Trophoblast cell (in vitro differentiated cells and primary cell): ENCODE measurements at regions not wholly inside any gene's neighbourhood (a gene's known extent, or its start where the extent isn't known, plus 50 kb on each side); places are given as distances from the start of the nearest gene placed in this dataset.
A peak's percentile ranks its signal among the peaks of the same experiment; 100 is the strongest.

ENCODE experiments used
- DNase-seq, 2 donors: peaks; one replicate each; pipeline ENCODE4 v3.0.0-alpha.2; 2016
- H2AFZ ChIP-seq: 2 replicates; pipeline ENCODE4 v1.6.1; 2013; ENCODE audit warnings: low read length, moderate library complexity, mild to moderate bottlenecking; ENCODE audit not compliant: insufficient read depth, poor library complexity
- H2AK5ac ChIP-seq: 2 replicates; pipeline ENCODE4 v1.6.1; 2013; ENCODE audit warnings: mild to moderate bottlenecking, low read length
- H2BK120ac ChIP-seq: 2 replicates; pipeline ENCODE4 v1.6.1; 2013; ENCODE audit warnings: low read length, mild to moderate bottlenecking, moderate library complexity; ENCODE audit not compliant: insufficient read depth, poor library complexity
- H2BK12ac ChIP-seq: 2 replicates; pipeline ENCODE4 v1.6.1; 2013; ENCODE audit warnings: mild to moderate bottlenecking, low read length, moderate library complexity
- H2BK5ac ChIP-seq: 2 replicates; pipeline ENCODE4 v1.6.1; 2013; ENCODE audit warnings: low read length, low read depth, moderate library complexity, mild to moderate bottlenecking; ENCODE audit not compliant: poor library complexity
- H3K14ac ChIP-seq: 2 replicates; pipeline ENCODE4 v1.6.1; 2013; ENCODE audit warnings: mild to moderate bottlenecking, low read length
- H3K18ac ChIP-seq: 2 replicates; pipeline ENCODE4 v1.6.1; 2013; ENCODE audit warnings: mild to moderate bottlenecking, low read length
- H3K23ac ChIP-seq: 2 replicates; pipeline ENCODE4 v1.6.1; 2013; ENCODE audit warnings: low read length
- H3K27ac ChIP-seq: 2 replicates; pipeline ENCODE4 v1.5.1; 2013; ENCODE audit warnings: low read depth, mild to moderate bottlenecking, inconsistent platforms, low read length, moderate library complexity
- H3K27me3 ChIP-seq: 2 replicates; pipeline ENCODE4 v1.6.1; 2013; ENCODE audit warnings: inconsistent platforms, mild to moderate bottlenecking, low read length, moderate library complexity; ENCODE audit not compliant: insufficient read depth
- H3K36me3 ChIP-seq, 2 experiments: 1 replicate in 1 of 2; 2 replicates in 1 of 2; pipeline ENCODE4 v1.6.1; 2013; ENCODE audit warnings: low read length in 2 of 2, mild to moderate bottlenecking in 2 of 2, moderate library complexity in 1 of 2; ENCODE audit not compliant: insufficient read depth in 2 of 2, control insufficient read depth in 1 of 2
- H3K4ac ChIP-seq: 2 replicates; pipeline ENCODE4 v1.6.1; 2013; ENCODE audit warnings: low read depth, mild to moderate bottlenecking, low read length, moderate library complexity
- H3K4me1 ChIP-seq, 2 experiments: 1 replicate in 1 of 2; 2 replicates in 1 of 2; pipeline ENCODE4 v1.6.1; 2013; ENCODE audit warnings: low read length in 2 of 2, mild to moderate bottlenecking in 2 of 2, moderate library complexity in 1 of 2; ENCODE audit not compliant: insufficient read depth in 2 of 2, control insufficient read depth in 1 of 2
- H3K4me2 ChIP-seq: 2 replicates; pipeline ENCODE4 v1.6.1; 2013; ENCODE audit warnings: inconsistent platforms, mild to moderate bottlenecking, low read length, moderate library complexity
- H3K4me3 ChIP-seq: 2 replicates; pipeline ENCODE4 v1.5.1; 2013; ENCODE audit warnings: mild to moderate bottlenecking, low read depth, low read length, inconsistent platforms
- H3K79me1 ChIP-seq: one replicate; pipeline ENCODE4 v1.6.1; 2013; ENCODE audit warnings: low read length
- H3K79me2 ChIP-seq: 2 replicates; pipeline ENCODE4 v1.6.1; 2013; ENCODE audit warnings: low read length, mild to moderate bottlenecking; ENCODE audit not compliant: control insufficient read depth, insufficient read depth, poor library complexity
- H3K9ac ChIP-seq: 2 replicates; pipeline ENCODE4 v1.6.1; 2013; ENCODE audit warnings: mild to moderate bottlenecking, low read length
- H3K9me3 ChIP-seq: 2 replicates; pipeline ENCODE4 v1.6.1; 2013; ENCODE audit warnings: low read depth, mild to moderate bottlenecking, control low read depth, inconsistent platforms, low read length; ENCODE audit not compliant: insufficient read depth
- H4K12ac ChIP-seq: 2 replicates; pipeline ENCODE4 v1.6.1; 2013; ENCODE audit warnings: low read depth, mild to moderate bottlenecking, low read length, moderate library complexity
- H4K8ac ChIP-seq: 2 replicates; pipeline ENCODE4 v1.6.1; 2013; ENCODE audit warnings: low read depth, mild to moderate bottlenecking, low read length, moderate library complexity
- H4K91ac ChIP-seq: one replicate; pipeline ENCODE4 v1.6.1; 2013; ENCODE audit warnings: low read depth, mild to moderate bottlenecking, low read length, moderate library complexity
- WGBS: extraction: QIAGEN DNeasy Blood & Tissue Kit; methylation state at CpG from one replicate; pipeline ENCODE4 v1.1.7; 2013; ENCODE audit warnings: missing lambda C conversion rate; ENCODE audit not compliant: insufficient read length, insufficient coverage; ENCODE audit errors: extremely low coverage; 5-methylcytosine and 5-hydroxymethylcytosine counted together

GRCh38 chr12:127343940-127344339 lies 923.0 kb upstream of the TMEM132C start:
- Histone ChIP-seq H3K79me2 (no peaks in the 10 kb centered on the region), H3K23ac (no peak overlapping the region)

DNA sequence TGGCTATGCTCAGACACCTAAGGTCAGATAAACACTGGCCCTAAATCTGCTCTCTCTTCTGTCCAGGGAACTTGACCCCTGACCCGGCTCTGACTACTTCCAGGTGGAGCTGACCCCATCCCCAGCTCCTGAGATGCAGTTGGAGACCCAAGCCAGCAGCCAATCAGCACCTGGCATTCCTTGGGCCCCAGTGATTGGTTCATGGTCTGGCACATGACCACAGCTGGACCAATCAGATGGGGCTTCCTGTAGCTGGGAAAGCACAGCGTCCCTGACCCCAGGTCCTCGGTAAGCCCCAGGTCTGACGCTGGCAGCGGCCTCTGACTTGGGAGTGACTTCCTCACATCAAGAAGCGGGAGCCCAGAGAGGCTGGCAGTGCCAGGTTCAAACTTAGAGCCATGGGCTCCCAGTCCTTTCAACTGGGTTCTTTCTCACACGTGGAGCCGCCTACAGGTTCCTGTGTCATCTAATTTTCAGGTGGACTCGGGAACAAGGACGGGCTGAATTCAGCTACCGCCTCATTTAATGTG lies 915.4 kb upstream of the TMEM132C start:
- Histone ChIP-seq H3K27ac (no peak overlapping the region), H2AFZ (no peak overlapping the region), H4K91ac (no peak overlapping the region), H3K36me3 (no peaks in the 10 kb centered on the region), H3K14ac (no peak overlapping the region), H3K4me2 (no peak overlapping the region), H2BK120ac (no peak overlapping the region), H3K23ac (no peak overlapping the region), H2BK12ac (no peak overlapping the region), H3K79me2 (no peaks in the 10 kb centered on the region), H3K4me1 (no peaks in the 10 kb centered on the region), H3K4me3 (no peak overlapping the region), H3K4ac (no peak overlapping the region), H2BK5ac (no peak overlapping the region), H3K9ac (no peak overlapping the region), H4K8ac (no peak overlapping the region), H3K18ac (no peak overlapping the region), H2AK5ac (no peak overlapping the region), H3K79me1 (no peaks in the 10 kb centered on the region), H3K27me3 (no peaks in the 10 kb centered on the region), H3K9me3 (peaks cover 7% of the 10 kb centered on the region), H4K12ac (no peak overlapping the region)
- no peak for DNase-seq
- no CpG with 5 or more reads among the region's 11 CpGs for WGBS

More at GRCh38 chr12:127343940-127344339, 923.0 kb upstream of the TMEM132C start:
- H2BK5ac ChIP-seq: no peak overlapping the region
- no peak overlapping the region for H3K4me2 ChIP-seq
- H2AK5ac ChIP-seq: no peak overlapping the region
- H3K79me1 ChIP-seq: no peaks in the 10 kb centered on the region
- H2BK120ac ChIP-seq: no peak overlapping the region
- H3K14ac ChIP-seq: no peak overlapping the region
- H3K27me3 ChIP-seq: no peaks in the 10 kb centered on the region
- H3K4ac ChIP-seq: no peak overlapping the region
- no peak overlapping the region for H4K12ac ChIP-seq
- no peak overlapping the region for H3K4me3 ChIP-seq
- no peak overlapping the region for H3K9ac ChIP-seq
- H3K18ac ChIP-seq: no peak overlapping the region
- no peaks in the 10 kb centered on the region for H3K4me1 ChIP-seq
- H3K36me3 ChIP-seq: no peaks in the 10 kb centered on the region
- WGBS: no CpG with 5 or more reads among the region's 5 CpGs
- no peak overlapping the region for H4K8ac ChIP-seq
- no peak overlapping the region for H2AFZ ChIP-seq
- H4K91ac ChIP-seq: no peak overlapping the region
- no peak overlapping the region for H2BK12ac ChIP-seq
- no peak overlapping the region for H3K27ac ChIP-seq
- DNase-seq: no peak
- H3K9me3 ChIP-seq: peaks cover 2% of the 10 kb centered on the region

DNA sequence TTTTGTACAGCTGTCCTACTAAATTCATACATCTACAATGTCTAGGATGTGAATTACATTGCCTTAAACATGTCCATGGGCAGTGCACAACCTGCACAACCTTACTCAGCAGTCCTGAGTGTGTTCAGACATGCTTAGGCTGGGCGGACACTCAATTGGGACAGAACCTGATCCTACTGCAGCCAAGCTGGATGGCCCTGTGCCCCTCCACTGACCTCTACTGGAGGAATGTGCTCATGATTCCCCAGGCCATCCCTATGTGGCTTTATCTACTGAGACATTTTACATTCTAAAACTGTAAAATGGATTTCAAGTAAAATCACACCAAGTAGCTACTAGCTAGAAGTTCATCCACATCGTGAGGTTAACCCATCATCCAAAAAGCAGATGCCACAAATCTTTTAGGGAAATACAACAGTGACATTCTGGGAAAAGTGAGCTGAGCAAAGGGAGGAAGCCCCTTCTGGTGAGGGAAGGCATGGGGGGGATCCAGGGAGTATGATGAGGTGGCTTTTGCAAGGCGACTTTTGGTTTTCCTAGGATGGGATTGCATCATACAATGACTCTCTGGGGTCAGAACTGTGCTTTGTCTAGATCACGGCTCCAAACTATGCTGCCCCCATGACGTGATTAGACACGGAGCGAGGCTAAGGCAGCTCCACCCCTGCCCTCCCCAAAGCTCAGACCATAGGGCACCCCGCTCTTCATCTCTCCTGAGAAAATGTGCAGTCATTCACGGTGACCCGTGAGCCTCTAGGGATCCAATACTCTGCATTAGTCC lies 911.7 kb upstream of the TMEM132C start:
- Histone ChIP-seq H3K27me3 (no peaks in the 10 kb centered on the region), H3K14ac (no peak overlapping the region), H3K23ac (no peak overlapping the region), H4K8ac (no peak overlapping the region), H2BK12ac (no peak overlapping the region), H3K18ac (no peak overlapping the region), H2BK120ac (no peak overlapping the region), H4K91ac (no peak overlapping the region), H3K4me2 (no peak overlapping the region), H3K4ac (no peak overlapping the region), H3K4me3 (no peak overlapping the region), H3K36me3 (no peaks in the 10 kb centered on the region), H3K27ac (no peak overlapping the region), H3K79me2 (no peaks in the 10 kb centered on the region), H2AK5ac (no peak overlapping the region), H4K12ac (no peak overlapping the region), H3K79me1 (no peaks in the 10 kb centered on the region), H3K9me3 (peaks cover 5% of the 10 kb centered on the region), H2BK5ac (no peak overlapping the region), H3K4me1 (no peaks in the 10 kb centered on the region), H3K9ac (no peak overlapping the region), H2AFZ (no peak overlapping the region)
- DNase-seq: peak in 1 of 2 donors; percentile 19
- no CpG with 5 or more reads among the region's 10 CpGs for WGBS

DNA sequence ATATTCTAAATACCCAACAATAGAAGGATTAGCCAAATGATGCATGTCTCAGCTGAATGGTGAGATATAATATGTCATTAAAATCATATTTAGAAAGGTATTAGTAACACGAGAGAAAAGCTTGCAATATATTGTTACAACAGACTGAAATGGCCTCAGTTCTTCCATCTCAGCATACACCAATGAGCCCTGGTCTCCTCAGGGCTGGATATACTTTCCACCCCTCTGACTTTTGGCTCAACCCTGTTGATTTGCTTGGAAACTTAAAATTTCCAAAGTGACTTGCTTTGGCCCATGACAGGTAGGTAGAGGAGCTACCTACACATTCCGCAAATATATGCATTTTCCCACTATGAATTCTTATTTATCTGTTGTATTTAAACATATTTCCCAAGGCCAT lies 908.1 kb upstream of the TMEM132C start:
- no CpG with 5 or more reads among the region's 2 CpGs for WGBS
- H3K27me3 ChIP-seq: no peaks in the 10 kb centered on the region

More for the DNA sequence above, 908.1 kb upstream of the TMEM132C start:
- no peak overlapping the region for H2BK12ac ChIP-seq
- H3K18ac ChIP-seq: no peak overlapping the region
- H3K9ac ChIP-seq: no peak overlapping the region
- H3K14ac ChIP-seq: no peak overlapping the region
- no peaks in the 10 kb centered on the region for H3K79me2 ChIP-seq
- no peaks in the 10 kb centered on the region for H3K9me3 ChIP-seq
- H3K23ac ChIP-seq: no peak overlapping the region
- H4K12ac ChIP-seq: no peak overlapping the region
- no peak for DNase-seq
- H2BK5ac ChIP-seq: no peak overlapping the region
- H2AK5ac ChIP-seq: no peak overlapping the region
- no peak overlapping the region for H2AFZ ChIP-seq
- no peaks in the 10 kb centered on the region for H3K79me1 ChIP-seq
- no peak overlapping the region for H4K8ac ChIP-seq
- H3K4me1 ChIP-seq: no peaks in the 10 kb centered on the region
- no peak overlapping the region for H2BK120ac ChIP-seq
- no peak overlapping the region for H3K4me3 ChIP-seq
- H3K36me3 ChIP-seq: no peaks in the 10 kb centered on the region
- H3K4me2 ChIP-seq: no peak overlapping the region
- H3K4ac ChIP-seq: no peak overlapping the region
- no peak overlapping the region for H3K27ac ChIP-seq
- H4K91ac ChIP-seq: no peak overlapping the region
